DMS53 treated with DMSO at 0.1 percent for 48 hours (cell line): ENCODE measurements at regions not wholly inside any gene's neighbourhood (a gene's known extent, or its start where the extent isn't known, plus 50 kb on each side); places are given as distances from the start of the nearest gene placed in this dataset.
"Not testable (repeated sequence)": the region's sequence is repeated elsewhere in the genome, so short reads cannot be mapped to it uniquely, and the experiment has no call there.

Experiments used
- DNase-seq: peaks from one replicate; lab custom pipeline; 2025; ENCODE audit not compliant: unreplicated experiment; lab: John Stamatoyannopoulos, UW

- DNase-seq, result no peak
Measured at GRCh38 chr2:175304541-175304940, 123.0 kb upstream of the ATP5MC3 start.

GRCh38 chr2:175293776-175294175 is 112.3 kb upstream of the ATP5MC3 start:
- DNase-seq, result no peak

- DNase-seq, result no peak
Measured at GRCh38 chr2:175293195-175293594, 111.7 kb upstream of the ATP5MC3 start.

GRCh38 chr2:175282886-175283285 is 101.4 kb upstream of the ATP5MC3 start:
- no peak for DNase-seq

GRCh38 chr2:175282300-175282699 is 100.8 kb upstream of the ATP5MC3 start:
- peak; percentile 83 for DNase-seq

GRCh38 chr2:175277772-175278171 is 96.3 kb upstream of the ATP5MC3 start:
- no peak for DNase-seq

GRCh38 chr2:175275539-175275938 is 94.0 kb upstream of the ATP5MC3 start:
- DNase-seq, result peak; percentile 5

- DNase-seq, result no peak
Measured at GRCh38 chr2:175259164-175259563, 77.7 kb upstream of the ATP5MC3 start.

- no peak for DNase-seq
Measured at GRCh38 chr2:175256806-175257585, 75.5 kb upstream of the ATP5MC3 start.

GRCh38 chr2:175256391-175256790 is 74.9 kb upstream of the ATP5MC3 start:
- not testable (repeated sequence) for DNase-seq

- DNase-seq, result no peak
Measured at GRCh38 chr2:175253871-175254270, 72.4 kb upstream of the ATP5MC3 start.

- peak; percentile 8 for DNase-seq
Measured at GRCh38 chr2:175251425-175252041, 70.0 kb upstream of the ATP5MC3 start.

GRCh38 chr2:175247159-175247558 is 65.6 kb upstream of the ATP5MC3 start:
- no peak for DNase-seq

GRCh38 chr2:175244697-175245096 is 63.2 kb upstream of the ATP5MC3 start:
- no peak for DNase-seq

- no peak for DNase-seq
Measured at GRCh38 chr2:175241691-175242090, 60.2 kb upstream of the ATP5MC3 start.

- not testable (repeated sequence) for DNase-seq
Measured at GRCh38 chr2:175240033-175240432, 58.5 kb upstream of the ATP5MC3 start.

GRCh38 chr2:175236930-175237329 is 55.4 kb upstream of the ATP5MC3 start:
- no peak for DNase-seq

GRCh38 chr2:175234650-175235049 is 53.1 kb upstream of the ATP5MC3 start:
- DNase-seq, result no peak

- DNase-seq, result no peak
Measured at GRCh38 chr2:175234153-175234552, 52.6 kb upstream of the ATP5MC3 start.

- peak; percentile 33 for DNase-seq
Measured at GRCh38 chr2:175233135-175233719, 51.7 kb upstream of the ATP5MC3 start.
